Sigmoid colon (tissue), 6 donors: ENCODE measurements at regions not wholly inside any gene's neighbourhood (a gene's known extent, or its start where the extent isn't known, plus 50 kb on each side); places are given as distances from the start of the nearest gene placed in this dataset.
A peak's percentile ranks its signal among the peaks of the same experiment; 100 is the strongest.

Experiments used
- DNase-seq: peaks from one replicate; pipeline ENCODE4 v3.0.0-alpha.2; 2019
- H3K27ac ChIP-seq, 4 donors: fragments of 200-600 bp; sonication (generic); one replicate each; pipeline ENCODE4 v1.5.1; 2016 to 2019; ENCODE audit warnings: mild to moderate bottlenecking in 1 of 4
- H3K27me3 ChIP-seq, 3 donors: fragments of 200-600 bp; sonication (generic); one replicate each; pipeline ENCODE4 v1.5.1; 2019; ENCODE audit warnings: mild to moderate bottlenecking in 1 of 3
- H3K36me3 ChIP-seq, 4 donors: fragments of 200-600 bp; sonication (generic); one replicate each; pipeline ENCODE4 v1.5.1; 2016 to 2019
- H3K4me1 ChIP-seq, 4 donors: fragments of 200-600 bp; sonication (generic); one replicate each; pipeline ENCODE4 v1.5.1; 2017 to 2019
- H3K4me3 ChIP-seq, 4 donors: fragments of 200-600 bp; sonication (generic); one replicate each; pipeline ENCODE4 v1.5.1; 2017 to 2019; ENCODE audit warnings: mild to moderate bottlenecking in 2 of 4, moderate library complexity in 1 of 4
- H3K9me3 ChIP-seq, 4 donors: fragments of 200-600 bp in 3 of 4; sonication (generic) in 3 of 4; one replicate each; pipeline versions ENCODE4 v1.5.1 to v1.6.1; 2013 to 2019
- CTCF ChIP-seq, 4 experiments: fragments of 450-650 bp in 3 of 4; fragments of 200-600 bp in 1 of 4; IDR thresholded peaks; one replicate each; pipeline ENCODE4 v1.5.1; 2016 to 2019; ENCODE audit warnings: antibody characterized with exemption in 4 of 4, mild to moderate bottlenecking in 3 of 4, moderate library complexity in 2 of 4
- EP300 ChIP-seq, 4 donors: sonication (generic); formaldehyde crosslinking; IDR thresholded peaks; one replicate each; pipeline ENCODE4 v1.6.1; 2017; ENCODE audit warnings: antibody characterized with exemption in 4 of 4
- POLR2A ChIP-seq, 2 donors: fragments of 450-650 bp; IDR thresholded peaks; one replicate each; pipeline ENCODE4 v1.6.1; 2016; ENCODE audit warnings: antibody characterized with exemption in 2 of 2, mild to moderate bottlenecking in 2 of 2, moderate library complexity in 2 of 2
- POLR2AphosphoS5 ChIP-seq, 4 donors: sonication (generic); formaldehyde crosslinking; IDR thresholded peaks; one replicate each; pipeline ENCODE4 v1.6.1; 2017; ENCODE audit warnings: antibody characterized with exemption in 4 of 4
- WGBS, 2 donors: extraction: QIAGEN DNeasy Blood & Tissue Kit; methylation state at CpG; one replicate each; pipeline ENCODE4 v1.1.7; 2013; 5-methylcytosine and 5-hydroxymethylcytosine counted together
- intact Hi-C: fragments of 100-400 bp; cut with DNase I; formaldehyde crosslinking; loops from one replicate; pipeline ENCODE4 v1.15.1; 2023
- donor health status: healthy with polysubstance abuse.
- donor health status: healthy.

- no peaks in the 10 kb centered on the region for H3K27me3 ChIP-seq
- DNase-seq = no peak
- TF ChIP-seq POLR2AphosphoS5 (IDR thresholded peaks at IDR 0.05) (no peak), CTCF (IDR thresholded peaks at IDR 0.05) (no peak), POLR2A (IDR thresholded peaks at IDR 0.05) (no peak), EP300 (IDR thresholded peaks at IDR 0.05) (no peak)
- intact Hi-C loops = no loop called here
- H3K36me3 ChIP-seq = no peaks in the 10 kb centered on the region
- H3K27ac ChIP-seq = no peak overlapping the region
- no peak overlapping the region for H3K4me3 ChIP-seq
- H3K4me1 ChIP-seq = no peaks in the 10 kb centered on the region
- WGBS, 2 donors = 91 to 95% methylated on average over 2 of the region's 2 CpGs
- H3K9me3 ChIP-seq = peaks cover 0 to 9% (median 5%) of the 10 kb centered on the region in 4 donors
Observed at GRCh38 chr12:58521152-58521551, 399.2 kb downstream of the LRIG3 start.

- Histone ChIP-seq H3K27me3 (no peaks in the 10 kb centered on the region), H3K27ac (no peak overlapping the region), H3K9me3 (peaks cover 0 to 9% (median 5%) of the 10 kb centered on the region in 4 donors), H3K36me3 (no peaks in the 10 kb centered on the region), H3K4me1 (no peaks in the 10 kb centered on the region), H3K4me3 (no peak overlapping the region)
- no peak for TF ChIP-seq EP300 (IDR thresholded peaks at IDR 0.05)
- no peak for TF ChIP-seq POLR2A (IDR thresholded peaks at IDR 0.05)
- TF ChIP-seq CTCF (IDR thresholded peaks at IDR 0.05) = no peak
- TF ChIP-seq POLR2AphosphoS5 (IDR thresholded peaks at IDR 0.05) = no peak
- WGBS, 2 donors = 75 to 77% methylated on average over 1 of the region's 1 CpG
- intact Hi-C loops = no loop called here
- DNase-seq = no peak
Observed at GRCh38 chr12:58521796-58522195, 398.5 kb downstream of the LRIG3 start.

- H3K9me3 ChIP-seq = peaks cover 0 to 3% (median 1%) of the 10 kb centered on the region in 4 donors
- no peak overlapping the region for H3K4me3 ChIP-seq
- intact Hi-C loops = no loop called here
- no peak overlapping the region for H3K27ac ChIP-seq
- no peak for DNase-seq
- TF ChIP-seq CTCF (IDR thresholded peaks at IDR 0.05) (no peak), EP300 (IDR thresholded peaks at IDR 0.05) (no peak), POLR2AphosphoS5 (IDR thresholded peaks at IDR 0.05) (no peak), POLR2A (IDR thresholded peaks at IDR 0.05) (no peak)
- H3K27me3 ChIP-seq = no peaks in the 10 kb centered on the region
- H3K4me1 ChIP-seq = peaks cover 0 to 4% (median 0%) of the 10 kb centered on the region in 4 donors
- H3K36me3 ChIP-seq = no peaks in the 10 kb centered on the region
Observed at GRCh38 chr12:58523360-58523759, 396.9 kb downstream of the LRIG3 start.

- Histone ChIP-seq H3K4me3 (no peak overlapping the region), H3K4me1 (peaks cover 0 to 37% (median 21%) of the 10 kb centered on the region in 4 donors), H3K36me3 (no peaks in the 10 kb centered on the region), H3K27ac (peak overlapping the region in 2 of 4 donors; percentile 56 to 69), H3K27me3 (no peaks in the 10 kb centered on the region), H3K9me3 (no peaks in the 10 kb centered on the region)
- WGBS, 2 donors = 0% methylated on average over 1 of the region's 1 CpG
- intact Hi-C loops = no loop called here
- TF ChIP-seq EP300 (IDR thresholded peaks at IDR 0.05) (no peak), CTCF (IDR thresholded peaks at IDR 0.05) (no peak), POLR2AphosphoS5 (IDR thresholded peaks at IDR 0.05) (no peak), POLR2A (IDR thresholded peaks at IDR 0.05) (no peak)
- no peak for DNase-seq
Observed at GRCh38 chr12:58528271-58528670, 392.0 kb downstream of the LRIG3 start.

GRCh38 chr12:58529114-58529665 lies 391.1 kb downstream of the LRIG3 start:
- TF ChIP-seq POLR2A (IDR thresholded peaks at IDR 0.05) (no peak), POLR2AphosphoS5 (IDR thresholded peaks at IDR 0.05) (peak in 2 of 4 donors; percentile 9 to 17)
- H3K36me3 ChIP-seq = no peaks in the 10 kb centered on the region
- peaks cover 0 to 37% (median 21%) of the 10 kb centered on the region in 4 donors for H3K4me1 ChIP-seq
- 59 to 74% methylated on average over 1 of the region's 1 CpG for WGBS, 2 donors
- no peak for DNase-seq
- intact Hi-C loops = no loop called here
- no peaks in the 10 kb centered on the region for H3K27me3 ChIP-seq
- no peaks in the 10 kb centered on the region for H3K9me3 ChIP-seq
- peak overlapping the region in 3 of 4 donors; percentile 44 to 69 (median 56) for H3K27ac ChIP-seq
- no peak overlapping the region for H3K4me3 ChIP-seq
